ENCODE measurements at regions not wholly inside any gene's neighbourhood (a gene's known extent, or its start where the extent isn't known, plus 50 kb on each side); places are given as distances from the start of the nearest gene placed in this dataset.
"Not testable (repeated sequence)": the region's sequence is repeated elsewhere in the genome, so short reads cannot be mapped to it uniquely, and the experiment has no call there.

GRCh38 chr12:131276501-131277185, 322.9 kb downstream of the ADGRD1 start:
- Mint-ChIP-seq H3K9me3 (no peaks in the 10 kb centered on the region), H3K27me3 (no peaks in the 10 kb centered on the region), H3K27ac (no peak overlapping the region), H3K4me3 (no peak overlapping the region), H3K4me1 (ENCODE audit: low read depth) (no peaks in the 10 kb centered on the region), H3K36me3 (ENCODE audit: low read depth) (no peaks in the 10 kb centered on the region)
- intact Hi-C loops (cut with micrococcal nuclease) = no loop called here

- H3K4me3 Mint-ChIP-seq; H3K36me3 Mint-ChIP-seq (ENCODE audit: low read depth); H3K27me3 Mint-ChIP-seq; H3K9me3 Mint-ChIP-seq; intact Hi-C loops (cut with micrococcal nuclease); H3K4me1 Mint-ChIP-seq (ENCODE audit: low read depth); H3K27ac Mint-ChIP-seq: not testable (repeated sequence)
Measured at GRCh38 chr12:131277186-131278091, 323.7 kb downstream of the ADGRD1 start.

GRCh38 chr12:131278451-131279115, 324.9 kb downstream of the ADGRD1 start:
- H3K9me3 Mint-ChIP-seq; intact Hi-C loops (cut with micrococcal nuclease); H3K27me3 Mint-ChIP-seq; H3K36me3 Mint-ChIP-seq (ENCODE audit: low read depth); H3K4me3 Mint-ChIP-seq; H3K4me1 Mint-ChIP-seq (ENCODE audit: low read depth); H3K27ac Mint-ChIP-seq: not testable (repeated sequence)

GRCh38 chr12:131279281-131279921, 325.7 kb downstream of the ADGRD1 start:
- Mint-ChIP-seq H3K27ac (no peak overlapping the region), H3K36me3 (ENCODE audit: low read depth) (no peaks in the 10 kb centered on the region), H3K4me1 (ENCODE audit: low read depth) (no peaks in the 10 kb centered on the region), H3K4me3 (no peak overlapping the region), H3K27me3 (no peaks in the 10 kb centered on the region), H3K9me3 (no peaks in the 10 kb centered on the region)
- intact Hi-C loops (cut with micrococcal nuclease) = no loop called here

GRCh38 chr12:131280426-131280825, 326.7 kb downstream of the ADGRD1 start:
- H3K4me1 Mint-ChIP-seq (ENCODE audit: low read depth) = no peaks in the 10 kb centered on the region
- H3K4me3 Mint-ChIP-seq = no peak overlapping the region
- H3K36me3 Mint-ChIP-seq (ENCODE audit: low read depth) = no peaks in the 10 kb centered on the region
- H3K27ac Mint-ChIP-seq = no peak overlapping the region
- intact Hi-C loops (cut with micrococcal nuclease) = no loop called here
- H3K27me3 Mint-ChIP-seq = no peaks in the 10 kb centered on the region
- H3K9me3 Mint-ChIP-seq = no peaks in the 10 kb centered on the region

- no peak overlapping the region for H3K27ac Mint-ChIP-seq
- no peaks in the 10 kb centered on the region for H3K27me3 Mint-ChIP-seq
- H3K4me3 Mint-ChIP-seq = no peak overlapping the region
- no peaks in the 10 kb centered on the region for H3K9me3 Mint-ChIP-seq
- no peaks in the 10 kb centered on the region for H3K36me3 Mint-ChIP-seq (ENCODE audit: low read depth)
- intact Hi-C loops (cut with micrococcal nuclease) = no loop called here
- H3K4me1 Mint-ChIP-seq (ENCODE audit: low read depth) = no peaks in the 10 kb centered on the region
Measured at GRCh38 chr12:131281016-131281415, 327.3 kb downstream of the ADGRD1 start.

- Mint-ChIP-seq H3K9me3 (no peaks in the 10 kb centered on the region), H3K4me3 (no peak overlapping the region), H3K27ac (no peak overlapping the region), H3K36me3 (ENCODE audit: low read depth) (no peaks in the 10 kb centered on the region), H3K27me3 (no peaks in the 10 kb centered on the region), H3K4me1 (ENCODE audit: low read depth) (no peaks in the 10 kb centered on the region)
- intact Hi-C loops (cut with micrococcal nuclease) = no loop called here
Measured at GRCh38 chr12:131282292-131283080, 328.8 kb downstream of the ADGRD1 start.

GRCh38 chr12:131283191-131283861, 329.6 kb downstream of the ADGRD1 start:
- no peaks in the 10 kb centered on the region for H3K9me3 Mint-ChIP-seq
- intact Hi-C loops (cut with micrococcal nuclease) = no loop called here
- H3K4me1 Mint-ChIP-seq (ENCODE audit: low read depth) = no peaks in the 10 kb centered on the region
- H3K27ac Mint-ChIP-seq = no peak overlapping the region
- no peak overlapping the region for H3K4me3 Mint-ChIP-seq
- no peaks in the 10 kb centered on the region for H3K36me3 Mint-ChIP-seq (ENCODE audit: low read depth)
- no peaks in the 10 kb centered on the region for H3K27me3 Mint-ChIP-seq

- intact Hi-C loops (cut with micrococcal nuclease); H3K9me3 Mint-ChIP-seq; H3K36me3 Mint-ChIP-seq (ENCODE audit: low read depth); H3K4me1 Mint-ChIP-seq (ENCODE audit: low read depth); H3K4me3 Mint-ChIP-seq; H3K27ac Mint-ChIP-seq; H3K27me3 Mint-ChIP-seq: not testable (repeated sequence)
Measured at GRCh38 chr12:131283862-131284825, 330.4 kb downstream of the ADGRD1 start.

GRCh38 chr12:131284954-131285904, 331.5 kb downstream of the ADGRD1 start:
- H3K36me3 Mint-ChIP-seq (ENCODE audit: low read depth); H3K9me3 Mint-ChIP-seq; H3K27me3 Mint-ChIP-seq; H3K27ac Mint-ChIP-seq; intact Hi-C loops (cut with micrococcal nuclease); H3K4me1 Mint-ChIP-seq (ENCODE audit: low read depth); H3K4me3 Mint-ChIP-seq: not testable (repeated sequence)

- H3K27me3 Mint-ChIP-seq; H3K36me3 Mint-ChIP-seq (ENCODE audit: low read depth); H3K9me3 Mint-ChIP-seq; H3K4me1 Mint-ChIP-seq (ENCODE audit: low read depth); H3K4me3 Mint-ChIP-seq; intact Hi-C loops (cut with micrococcal nuclease); H3K27ac Mint-ChIP-seq: not testable (repeated sequence)
Measured at GRCh38 chr12:131285905-131286295, 332.2 kb downstream of the ADGRD1 start.

Data from dendritic cell treated with granulocyte-macrophage colony-stimulating factor and Interleukin-4, amounts not matched to agents 40 ng/mL and 50 ng/mL, for 4 days (primary cell).